Medulla oblongata (tissue), 1 donor: ENCODE measurements at regions not wholly inside any gene's neighbourhood (a gene's known extent, or its start where the extent isn't known, plus 50 kb on each side); places are given as distances from the start of the nearest gene placed in this dataset.
"Not testable (repeated sequence)": the region's sequence is repeated elsewhere in the genome, so short reads cannot be mapped to it uniquely, and the experiment has no call there.

Experiments
- DNase-seq: peaks from one replicate; pipeline ENCODE4 v3.0.0-alpha.2; 2015; ENCODE audit errors: extremely low spot score

DNA sequence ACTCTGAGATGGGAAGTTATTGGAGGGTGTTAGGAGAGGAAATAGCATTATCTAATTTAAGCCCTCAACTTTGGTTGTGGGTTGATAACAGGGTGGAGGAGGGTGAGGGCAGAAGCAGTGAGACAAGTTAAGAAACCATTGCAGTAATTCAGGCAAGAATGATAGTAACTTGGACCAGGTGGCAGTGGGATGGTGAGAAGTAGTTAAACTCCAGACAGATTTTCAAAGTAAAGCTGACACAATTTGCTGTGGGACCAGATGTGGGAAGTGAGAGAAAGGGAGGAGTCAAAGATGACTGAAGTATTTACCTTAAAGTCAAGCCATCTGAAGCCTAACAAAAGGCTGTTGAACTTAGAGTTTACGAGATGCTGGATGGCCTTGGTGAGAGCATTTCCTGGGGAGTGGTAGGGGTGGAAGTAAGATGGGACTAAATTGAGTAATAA is 163.2 kb upstream of the KLF7 start:
- no peak for DNase-seq

DNA sequence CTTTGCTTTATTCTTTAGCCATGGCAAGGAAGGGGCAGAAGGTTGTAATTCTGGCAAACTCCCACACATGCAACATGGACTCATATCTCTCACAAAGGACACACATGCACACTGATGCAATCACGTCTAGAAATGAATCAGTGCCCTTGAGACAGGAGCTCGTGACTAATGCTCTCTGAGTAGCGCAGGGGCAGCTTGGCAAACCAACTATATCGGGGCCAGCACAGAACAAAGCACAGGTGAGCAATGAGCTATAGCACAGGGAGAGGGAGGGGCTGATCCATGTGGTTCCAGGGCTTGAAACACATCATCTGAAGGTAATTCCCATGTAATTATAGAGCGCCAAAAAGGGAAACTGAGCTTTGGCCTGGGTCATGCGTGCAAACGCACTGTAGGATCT is 165.2 kb upstream of the KLF7 start:
- no peak for DNase-seq

DNA sequence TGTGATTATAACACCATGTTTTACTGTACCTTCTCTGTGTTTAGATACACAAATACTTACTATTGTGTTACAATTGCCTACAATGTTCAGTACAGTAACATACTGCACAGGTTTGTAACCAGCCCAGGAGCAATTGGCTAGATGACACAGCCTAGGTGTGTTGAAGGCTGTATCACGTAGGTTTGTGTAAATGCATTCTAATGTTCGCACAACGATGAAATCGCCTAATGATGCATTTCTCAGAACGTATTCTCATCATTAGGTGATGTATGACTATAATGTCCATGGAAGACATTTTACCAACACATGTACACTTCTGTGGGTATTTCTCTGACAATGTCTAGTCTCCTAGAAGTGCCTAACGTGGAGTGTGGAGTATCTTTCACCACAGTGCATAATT is 165.9 kb upstream of the KLF7 start:
- no peak for DNase-seq

DNA sequence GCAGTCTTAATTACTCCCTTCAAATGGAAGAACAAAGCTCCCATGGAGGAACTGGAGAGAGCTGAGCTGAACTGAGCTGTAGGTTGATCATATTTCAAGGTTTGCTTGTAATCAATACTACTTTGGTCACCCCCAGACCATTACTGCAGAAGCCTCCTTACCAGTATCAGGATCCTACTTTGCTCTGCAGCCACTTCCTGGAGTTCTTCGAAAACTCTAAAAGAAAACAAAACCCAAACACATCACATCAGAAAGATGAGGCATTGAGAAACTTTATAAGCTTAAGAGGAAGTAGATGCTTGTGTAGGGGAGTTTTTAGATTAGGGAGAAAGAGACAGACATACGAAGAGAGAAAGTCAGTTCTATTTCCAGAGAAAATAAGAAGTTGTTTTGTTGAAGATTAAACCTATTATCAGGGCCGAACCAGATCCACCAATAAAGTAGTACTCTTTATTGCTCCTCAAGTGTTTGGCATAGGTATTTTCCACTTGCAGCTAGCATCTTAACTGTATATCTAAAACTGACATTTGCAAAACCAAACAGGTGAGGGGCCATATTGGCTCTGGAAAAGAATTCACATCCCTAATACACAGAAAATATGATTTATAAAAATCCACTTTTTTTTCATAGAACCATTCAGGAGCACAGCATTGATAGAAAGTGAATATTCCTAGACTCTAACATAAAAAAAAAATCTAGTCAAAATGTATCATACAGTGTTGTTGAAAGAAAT is 166.9 kb upstream of the KLF7 start:
- DNase-seq: no peak

DNA sequence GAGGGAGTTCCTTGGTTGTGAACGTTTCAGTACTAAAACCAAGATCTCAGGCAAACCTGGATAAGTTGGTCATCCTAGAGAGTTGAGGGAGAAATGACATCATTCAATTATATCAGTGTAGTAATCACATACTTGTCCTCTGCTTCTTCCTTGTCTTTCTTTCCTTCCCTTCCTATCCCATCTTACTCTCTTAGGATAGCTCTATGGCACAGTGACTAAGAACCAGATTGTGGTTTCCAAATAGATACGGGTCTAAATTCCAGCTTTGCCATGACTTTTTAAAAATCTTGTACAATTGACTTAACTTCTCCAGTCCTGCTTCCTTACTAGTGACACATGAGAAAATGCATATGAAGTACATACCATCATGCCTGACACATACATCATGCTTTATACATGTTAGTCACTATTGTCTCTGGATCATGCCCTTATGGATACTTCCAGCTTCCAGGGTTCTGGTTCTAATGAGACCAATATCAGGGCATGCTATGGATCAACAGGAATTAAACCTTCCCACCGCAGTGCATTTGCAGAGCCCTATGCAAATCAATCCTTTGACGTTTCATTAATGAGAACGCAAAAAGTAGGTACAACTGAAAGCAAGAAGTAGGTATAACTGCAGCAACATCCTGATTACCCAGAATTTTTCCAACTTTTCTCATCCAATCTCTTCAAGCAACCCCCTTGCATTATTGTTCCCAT is 168.0 kb upstream of the KLF7 start:
- DNase-seq: no peak

DNA sequence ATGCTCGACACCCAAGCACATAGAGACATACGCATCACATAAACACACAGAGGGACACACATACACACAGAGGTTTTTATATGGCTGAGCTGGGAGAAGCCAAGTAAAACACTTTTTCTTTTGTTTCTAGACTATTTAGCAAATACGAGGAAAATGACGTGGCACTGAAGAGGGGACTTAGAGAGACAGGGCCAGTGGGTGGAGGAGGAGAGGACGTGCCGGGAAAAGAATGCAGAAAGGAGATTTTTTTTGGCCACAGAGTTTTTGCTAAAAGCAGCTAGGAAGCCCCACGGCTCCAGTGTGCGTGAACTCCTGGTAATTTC is 168.5 kb upstream of the KLF7 start:
- DNase-seq: no peak

DNA sequence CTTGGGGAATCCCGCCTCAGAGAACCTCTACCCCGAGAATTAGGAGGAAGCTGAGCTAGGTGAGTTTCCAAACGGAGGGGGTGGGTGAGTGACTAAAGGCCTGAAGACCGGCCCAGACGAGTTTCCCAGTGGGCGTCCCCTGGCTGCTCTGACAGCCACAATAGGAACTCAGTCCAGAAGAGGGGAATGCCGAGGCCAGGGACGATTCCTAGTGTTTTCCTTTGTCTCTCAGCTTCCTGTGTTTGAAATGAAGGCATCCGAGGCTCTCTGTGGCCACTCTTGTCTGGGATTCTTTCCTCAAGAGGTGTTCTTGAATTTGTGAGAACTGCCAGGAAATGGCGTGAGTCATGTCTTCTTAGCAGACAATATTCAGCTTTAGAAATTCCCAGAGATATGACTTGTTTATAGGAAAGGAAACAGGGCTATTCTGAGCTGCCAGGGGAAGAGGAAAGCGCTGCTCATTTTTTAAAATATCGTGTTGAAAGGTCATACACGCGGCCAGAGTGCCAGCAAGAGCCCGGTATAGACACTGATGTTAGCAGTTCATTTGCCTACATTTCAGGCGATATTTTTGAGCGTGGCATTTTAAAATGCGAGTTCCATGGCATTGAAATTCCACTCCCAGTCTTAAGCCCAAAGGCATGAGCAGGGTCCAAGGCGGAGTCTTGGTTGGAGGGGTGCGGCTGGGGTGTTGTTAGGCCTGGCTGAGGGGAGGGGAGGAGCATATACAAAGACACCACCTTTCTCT is 169.1 kb upstream of the KLF7 start:
- peak; percentile 68 for DNase-seq

DNA sequence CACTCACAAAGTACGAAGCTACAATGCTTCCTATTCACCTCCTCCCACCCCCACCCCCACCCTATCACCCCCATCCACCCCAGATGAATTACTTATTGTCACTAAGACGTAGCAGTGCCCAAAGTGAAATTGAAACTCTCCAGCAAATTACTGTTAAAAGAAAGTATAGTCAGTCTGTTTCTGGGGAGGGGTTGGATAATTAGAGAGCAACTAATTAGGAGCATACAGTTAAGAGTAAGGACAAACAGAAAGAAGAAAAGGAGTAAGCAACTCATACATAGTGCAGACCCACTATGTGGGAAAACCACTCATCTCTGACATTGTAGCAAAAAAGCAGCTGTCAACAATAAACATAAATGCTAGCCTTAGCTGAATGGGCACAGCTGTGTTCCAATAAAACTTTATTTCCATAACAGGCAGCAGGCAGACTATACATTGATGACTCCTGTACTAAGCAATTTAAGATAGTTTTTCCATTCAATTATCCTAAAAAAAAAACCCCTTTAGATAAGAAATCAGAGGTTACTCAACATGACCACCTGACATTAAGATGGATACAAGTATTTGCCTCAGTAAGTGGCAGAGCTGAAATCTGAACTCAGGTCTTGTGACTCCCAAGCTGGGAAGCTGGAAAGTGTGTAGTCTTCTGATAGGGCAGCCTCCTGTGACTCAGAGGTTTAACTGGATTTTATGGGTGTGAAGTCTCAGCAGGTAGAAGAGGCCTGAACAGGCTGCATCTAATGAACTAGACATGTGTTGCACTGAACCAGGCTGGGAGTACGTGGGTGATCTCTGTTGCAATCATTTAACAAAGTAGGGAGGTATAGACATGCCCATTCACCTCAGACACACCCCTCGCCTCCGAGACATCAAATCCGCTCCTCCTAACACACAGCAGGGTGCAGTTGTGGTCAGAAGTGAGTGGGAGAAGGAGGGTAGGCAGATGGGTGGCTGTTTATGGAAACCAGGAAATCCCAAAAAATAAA is 171.8 kb upstream of the KLF7 start:
- DNase-seq: no peak

DNA sequence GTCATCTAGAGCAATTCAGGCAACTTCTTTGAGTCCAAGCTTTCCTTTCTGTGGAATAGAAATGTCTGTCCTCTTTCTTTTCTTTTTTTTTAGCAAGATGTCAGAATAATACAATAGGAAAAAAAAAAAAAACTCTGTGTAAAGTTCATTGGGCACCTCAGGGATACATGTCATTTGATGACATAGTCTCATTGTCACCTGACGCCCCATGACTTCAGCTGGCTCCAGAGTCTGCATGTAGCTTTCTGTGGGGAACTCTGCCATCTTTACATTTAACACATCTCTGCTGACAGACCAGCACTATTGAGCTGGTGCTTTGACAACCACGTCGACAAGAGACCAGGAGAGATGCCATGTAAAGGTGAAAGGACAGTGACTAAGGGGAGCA is 172.5 kb upstream of the KLF7 start:
- no peak for DNase-seq

DNA sequence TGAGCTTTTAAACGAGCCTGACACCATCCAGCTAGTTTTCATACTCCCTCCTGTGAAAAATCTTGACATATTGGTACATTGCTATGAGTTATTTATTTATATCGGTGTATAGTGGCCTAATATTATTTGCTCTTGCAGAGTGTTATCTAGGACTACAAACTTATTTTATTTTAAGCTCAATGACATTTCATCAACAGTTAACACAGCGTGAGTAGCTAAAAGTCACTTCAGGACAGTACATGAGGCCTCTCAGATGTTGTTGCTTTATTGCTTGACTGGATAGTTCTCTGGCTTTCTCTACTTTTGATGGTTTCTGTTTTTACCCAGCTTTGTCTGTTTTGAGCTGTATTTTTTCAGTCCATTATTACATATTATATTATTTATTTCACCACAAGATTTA is 172.9 kb upstream of the KLF7 start:
- no peak for DNase-seq

DNA sequence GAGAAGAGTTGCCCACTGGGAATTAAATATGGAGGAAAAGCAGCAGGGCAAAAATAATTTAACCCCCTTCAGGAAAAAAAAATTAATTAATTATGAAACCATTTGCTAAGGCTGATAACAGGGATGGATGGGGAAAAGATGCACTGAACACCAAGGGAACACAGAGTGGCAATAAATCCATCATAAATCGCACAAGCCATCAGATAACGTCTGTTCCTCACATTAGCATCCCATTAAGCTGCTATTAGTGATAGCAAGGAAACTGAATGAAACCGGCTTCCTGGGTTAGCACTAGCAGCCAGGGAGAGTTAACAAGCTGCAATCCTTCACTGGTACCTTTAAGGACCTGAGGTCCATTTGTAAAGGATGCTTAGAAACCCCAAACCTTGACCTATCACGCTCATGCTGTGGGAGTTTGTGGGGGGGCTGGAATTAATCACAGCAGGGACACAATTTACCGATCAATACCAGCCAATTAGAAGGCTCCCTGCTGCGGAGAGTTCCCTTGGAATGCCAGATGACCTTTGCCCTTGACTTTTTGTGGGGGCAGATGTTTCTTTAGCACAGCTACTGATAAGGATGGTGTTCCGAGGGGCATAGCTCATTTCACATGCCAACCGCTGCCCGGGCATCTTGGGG is 175.5 kb upstream of the KLF7 start:
- no peak for DNase-seq

DNA sequence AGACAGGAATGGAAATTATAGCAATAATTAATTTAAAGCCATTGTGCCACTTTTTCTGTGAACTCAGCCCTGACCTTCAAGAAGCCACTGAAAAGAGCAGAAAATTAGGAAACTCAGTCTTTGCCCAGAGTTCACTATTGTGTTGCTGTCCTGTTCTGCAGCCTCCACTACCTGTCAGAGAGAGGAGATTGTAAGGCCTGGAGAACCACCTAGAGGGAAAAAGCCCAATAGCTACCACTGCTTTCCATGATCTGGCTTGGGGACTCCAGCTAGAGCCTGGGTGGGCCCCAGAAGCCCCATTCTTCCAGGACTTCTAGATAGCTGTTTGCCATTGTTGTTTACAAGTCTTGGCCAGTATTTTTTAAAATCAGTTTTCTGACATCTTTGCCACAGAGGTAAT is 176.1 kb upstream of the KLF7 start:
- no peak for DNase-seq

DNA sequence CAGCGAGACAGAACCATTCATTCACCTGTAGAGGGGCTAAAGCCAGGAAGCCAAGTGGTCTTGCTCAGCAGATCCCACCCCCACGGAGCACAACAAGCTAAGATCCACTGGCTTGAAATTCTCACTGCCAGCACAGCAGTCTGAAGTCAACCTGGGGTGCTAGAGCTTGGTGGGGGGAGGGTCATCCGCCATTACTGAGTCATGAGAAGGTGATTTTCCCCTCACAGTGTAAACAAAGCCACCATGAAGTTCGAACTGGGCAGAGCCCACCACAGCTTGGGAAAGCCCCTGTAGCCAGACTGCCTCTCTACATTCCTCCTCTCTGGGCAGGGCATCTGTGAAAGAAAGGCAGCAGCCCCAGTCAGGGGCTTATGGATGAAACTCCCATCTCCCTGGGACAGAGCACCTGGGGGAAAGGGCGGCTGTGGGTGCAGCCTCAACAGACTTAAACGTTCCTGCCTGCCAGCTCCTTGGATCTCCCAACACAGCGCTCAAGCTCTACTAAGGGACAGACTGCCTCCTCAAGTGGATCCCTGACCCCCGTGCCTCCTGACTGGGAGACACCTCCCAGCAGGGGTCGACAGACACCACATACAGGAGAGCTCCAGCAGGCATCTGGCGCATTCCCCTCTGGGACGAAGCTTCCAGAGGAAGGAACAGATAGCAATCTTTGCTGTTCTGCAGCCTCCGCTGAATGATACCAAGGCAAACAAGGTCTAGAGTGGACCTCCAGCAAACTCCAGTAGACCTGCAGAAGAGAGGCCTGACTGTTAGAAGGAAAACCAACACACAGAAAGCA is 179.0 kb upstream of the KLF7 start:
- DNase-seq: not testable (repeated sequence)

DNA sequence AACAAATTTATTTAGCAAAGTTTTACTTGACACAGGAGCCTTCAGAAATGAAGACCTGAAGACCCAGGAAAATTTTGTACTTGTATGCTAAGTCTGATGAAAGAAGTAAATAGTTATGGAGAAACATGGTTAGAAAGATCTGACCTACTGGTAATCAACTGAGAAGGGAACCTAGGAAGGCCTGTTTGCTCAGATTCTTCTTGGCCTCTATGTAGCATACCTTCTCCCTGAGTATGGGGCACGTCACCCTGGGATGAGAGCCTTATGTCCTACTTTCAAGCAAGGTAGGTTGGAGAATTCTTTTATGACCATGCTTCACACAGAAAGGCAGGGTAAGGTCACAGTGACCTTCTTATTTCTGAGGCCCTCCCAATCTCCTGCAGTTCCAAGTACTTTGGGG is 178.6 kb upstream of the CREB1 start:
- DNase-seq: no peak

DNA sequence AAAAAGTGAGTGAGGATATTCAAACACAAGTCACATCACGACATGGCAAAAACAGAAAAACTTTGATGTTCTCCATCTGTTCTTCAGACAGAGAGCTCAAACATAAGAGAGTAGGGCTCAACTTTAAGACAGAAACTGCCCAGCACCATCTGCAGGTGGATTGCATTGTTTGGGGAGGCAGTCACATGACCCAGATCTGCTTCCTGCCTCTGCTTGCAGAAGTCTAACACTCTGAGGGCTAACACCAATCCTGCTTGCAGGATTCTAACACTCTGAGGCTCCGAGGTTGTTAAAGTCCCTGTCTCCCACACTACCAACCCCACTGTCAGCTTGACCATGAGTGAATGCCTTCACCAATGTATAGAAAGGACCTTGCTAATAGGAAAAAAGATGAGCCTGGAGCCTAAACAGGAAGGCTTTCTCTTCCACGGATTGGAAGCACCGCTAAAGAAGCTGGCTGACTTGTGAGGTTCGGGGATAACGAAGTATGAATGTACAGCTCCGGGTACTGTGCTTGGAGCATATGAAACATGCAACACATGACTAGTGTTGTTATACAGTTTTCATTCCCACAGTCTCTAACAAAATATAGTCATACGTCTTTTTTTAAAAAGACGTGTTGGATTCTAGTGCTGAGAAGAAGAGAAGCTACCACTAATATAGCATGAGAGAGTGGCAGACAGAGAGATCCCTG is 176.6 kb upstream of the CREB1 start:
- peak; percentile 53 for DNase-seq

DNA sequence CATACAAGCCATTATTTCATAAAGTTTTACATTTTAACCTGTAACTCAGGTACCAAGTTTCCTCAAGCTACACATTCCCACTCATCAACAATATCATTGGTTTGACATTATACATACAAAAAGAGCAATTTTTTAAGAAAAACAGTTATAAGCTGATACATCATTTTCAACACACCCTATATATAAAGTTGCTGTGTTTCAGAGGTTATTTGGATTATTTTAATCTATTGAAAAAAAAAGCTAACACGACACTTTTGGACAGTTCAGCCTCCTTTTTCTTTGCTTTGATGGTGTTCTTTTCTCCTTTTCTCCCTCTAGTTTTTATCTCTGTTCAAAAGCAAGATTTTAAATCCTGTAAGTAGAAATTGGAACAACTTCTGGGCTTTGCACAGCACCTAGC is 175.9 kb upstream of the CREB1 start:
- no peak for DNase-seq

DNA sequence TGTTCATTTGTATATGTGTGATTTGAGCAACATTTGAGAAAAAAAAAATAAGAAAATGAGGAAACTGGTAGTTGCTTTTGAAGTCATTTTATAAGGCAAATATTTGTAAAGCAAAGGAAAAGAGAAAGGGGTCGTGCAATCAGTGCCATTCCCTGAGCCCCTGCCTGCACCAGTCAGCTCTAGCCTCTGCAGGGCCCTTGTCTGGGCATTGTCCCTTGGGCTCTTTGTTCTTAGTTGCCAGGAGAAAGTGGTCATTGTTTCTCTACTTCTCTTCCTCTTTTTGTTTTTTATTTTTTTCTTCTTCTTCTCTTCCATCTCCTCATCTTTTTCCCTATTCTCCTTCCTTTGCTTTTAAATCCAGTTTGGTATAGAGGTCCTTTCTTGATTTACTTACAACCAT is 175.3 kb upstream of the CREB1 start:
- DNase-seq: peak; percentile 55

DNA sequence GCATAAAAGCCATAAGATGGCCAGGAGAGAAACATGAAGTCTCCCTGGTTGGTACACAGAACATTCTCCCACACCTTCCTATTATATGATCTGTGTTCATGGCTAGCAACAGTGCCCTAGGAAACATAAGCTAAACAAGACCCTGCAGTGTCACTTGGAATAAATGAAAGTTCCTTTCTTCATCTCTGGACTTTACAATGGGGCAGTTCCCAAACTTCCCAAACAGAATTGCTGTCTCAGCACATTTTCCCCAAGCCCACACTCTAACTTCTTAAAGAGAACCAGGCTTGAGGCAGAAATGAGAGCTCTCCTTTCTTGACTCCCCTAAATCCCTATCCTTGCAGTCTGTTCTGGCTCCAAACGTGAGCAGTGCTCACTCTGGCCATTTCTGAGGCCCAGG is 173.2 kb upstream of the CREB1 start:
- no peak for DNase-seq

DNA sequence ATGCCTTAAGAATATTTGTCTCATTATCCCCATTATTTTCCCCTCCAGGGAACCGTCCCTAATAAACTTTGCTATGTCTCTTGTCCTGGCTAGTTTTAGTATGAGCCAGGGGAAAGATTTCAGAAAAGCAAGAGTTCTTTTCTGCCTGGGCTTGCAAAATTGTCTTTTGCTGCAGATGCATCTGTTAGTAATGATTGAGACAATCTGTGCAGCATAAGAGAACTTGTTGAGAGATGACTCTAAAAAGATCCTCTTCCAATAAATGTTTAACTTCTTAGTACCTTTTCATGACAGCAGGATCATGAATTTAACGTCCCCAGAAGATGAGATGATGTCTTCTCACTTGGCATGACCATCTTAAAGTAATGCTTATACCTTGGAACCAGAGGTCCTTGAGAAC is 172.5 kb upstream of the CREB1 start:
- DNase-seq: no peak

DNA sequence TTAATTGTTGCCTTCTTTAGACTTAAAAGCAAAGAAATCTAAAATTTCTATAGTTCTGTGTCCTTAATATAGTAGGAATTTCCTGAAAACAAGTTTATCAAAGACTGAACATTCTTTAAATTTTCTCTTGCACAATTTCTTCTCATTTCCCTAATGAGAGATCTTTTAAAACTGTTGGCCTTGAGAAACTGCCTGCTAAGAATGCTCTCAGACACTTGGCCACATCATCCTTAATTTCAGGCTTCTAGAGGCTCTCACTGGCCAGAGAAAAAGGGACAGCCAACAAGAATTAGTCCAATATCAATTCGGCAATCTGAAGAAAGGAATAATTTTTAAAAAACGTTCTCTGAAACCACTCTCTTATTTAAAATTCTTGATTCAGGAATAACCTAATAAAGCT is 167.0 kb upstream of the CREB1 start:
- DNase-seq: no peak
